ENCODE measurements at regions not wholly inside any gene's neighbourhood (a gene's known extent, or its start where the extent isn't known, plus 50 kb on each side); places are given as distances from the start of the nearest gene placed in this dataset.

DNA sequence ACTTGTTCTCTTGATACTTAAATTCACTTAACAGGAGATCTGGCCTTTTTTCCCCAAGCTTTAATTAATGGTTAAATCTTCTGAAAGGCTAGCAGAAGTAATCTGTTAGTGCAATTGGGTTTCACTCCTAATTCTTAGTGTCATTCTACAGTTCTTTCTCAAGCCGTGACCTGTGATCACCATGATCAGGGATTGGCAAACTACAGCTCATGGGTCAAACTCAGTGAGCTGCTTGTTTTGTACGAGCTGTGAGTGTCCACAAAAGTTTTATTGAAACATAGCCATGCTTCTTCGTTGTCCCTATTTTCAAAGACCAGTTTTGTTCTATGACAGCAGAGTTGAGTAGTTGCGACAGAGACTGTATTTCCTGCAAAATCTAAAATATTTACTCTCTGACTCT, 109.4 kb upstream of the KCNJ15 start:
- TF ChIP-seq, protein P1, sequence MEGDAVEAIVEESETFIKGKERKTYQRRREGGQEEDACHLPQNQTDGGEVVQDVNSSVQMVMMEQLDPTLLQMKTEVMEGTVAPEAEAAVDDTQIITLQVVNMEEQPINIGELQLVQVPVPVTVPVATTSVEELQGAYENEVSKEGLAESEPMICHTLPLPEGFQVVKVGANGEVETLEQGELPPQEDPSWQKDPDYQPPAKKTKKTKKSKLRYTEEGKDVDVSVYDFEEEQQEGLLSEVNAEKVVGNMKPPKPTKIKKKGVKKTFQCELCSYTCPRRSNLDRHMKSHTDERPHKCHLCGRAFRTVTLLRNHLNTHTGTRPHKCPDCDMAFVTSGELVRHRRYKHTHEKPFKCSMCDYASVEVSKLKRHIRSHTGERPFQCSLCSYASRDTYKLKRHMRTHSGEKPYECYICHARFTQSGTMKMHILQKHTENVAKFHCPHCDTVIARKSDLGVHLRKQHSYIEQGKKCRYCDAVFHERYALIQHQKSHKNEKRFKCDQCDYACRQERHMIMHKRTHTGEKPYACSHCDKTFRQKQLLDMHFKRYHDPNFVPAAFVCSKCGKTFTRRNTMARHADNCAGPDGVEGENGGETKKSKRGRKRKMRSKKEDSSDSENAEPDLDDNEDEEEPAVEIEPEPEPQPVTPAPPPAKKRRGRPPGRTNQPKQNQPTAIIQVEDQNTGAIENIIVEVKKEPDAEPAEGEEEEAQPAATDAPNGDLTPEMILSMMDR (IDR thresholded peaks at IDR 0.05), result no peak
- TF ChIP-seq POLR2A (IDR thresholded peaks at IDR 0.05), result no peak
